Tibial nerve (tissue), 3 donors: ENCODE measurements at regions not wholly inside any gene's neighbourhood (a gene's known extent, or its start where the extent isn't known, plus 50 kb on each side); places are given as distances from the start of the nearest gene placed in this dataset.

Experiments used
- POLR2A ChIP-seq, 2 donors: fragments of 450-650 bp; IDR thresholded peaks; one replicate each; pipeline ENCODE4 v1.6.1; 2017; ENCODE audit warnings: antibody characterized with exemption in 2 of 2, mild to moderate bottlenecking in 2 of 2, moderate library complexity in 2 of 2
- TF ChIP-seq, protein P1 (sequence below), 5 experiments: fragments of 200-600 bp in 3 of 5; fragments of 450-650 bp in 2 of 5; sonication (generic) in 3 of 5; IDR thresholded peaks; one replicate each; pipeline ENCODE4 v1.5.1; 2016 to 2019; ENCODE audit warnings: antibody characterized with exemption in 5 of 5, mild to moderate bottlenecking in 3 of 5, moderate library complexity in 2 of 5

DNA sequence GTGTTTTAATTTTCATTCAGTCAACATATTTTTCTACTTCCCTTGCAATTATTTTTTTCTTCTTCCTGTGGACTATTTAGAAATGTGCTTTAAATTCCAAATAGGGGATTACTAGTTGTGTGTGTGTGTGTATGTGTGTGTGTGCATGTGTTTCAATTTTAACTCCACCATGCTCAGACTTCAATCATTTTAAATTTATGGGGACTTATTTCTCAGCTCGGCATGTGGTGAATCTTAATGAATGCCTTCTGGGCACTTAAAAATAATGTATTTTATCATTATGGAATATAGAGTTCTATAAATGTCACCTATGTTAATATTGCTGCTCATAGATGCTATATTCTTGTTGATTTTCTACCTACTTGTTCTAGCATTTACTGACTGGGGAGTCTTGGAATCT lies 465.6 kb upstream of the PRKX start:
- TF ChIP-seq, protein P1, sequence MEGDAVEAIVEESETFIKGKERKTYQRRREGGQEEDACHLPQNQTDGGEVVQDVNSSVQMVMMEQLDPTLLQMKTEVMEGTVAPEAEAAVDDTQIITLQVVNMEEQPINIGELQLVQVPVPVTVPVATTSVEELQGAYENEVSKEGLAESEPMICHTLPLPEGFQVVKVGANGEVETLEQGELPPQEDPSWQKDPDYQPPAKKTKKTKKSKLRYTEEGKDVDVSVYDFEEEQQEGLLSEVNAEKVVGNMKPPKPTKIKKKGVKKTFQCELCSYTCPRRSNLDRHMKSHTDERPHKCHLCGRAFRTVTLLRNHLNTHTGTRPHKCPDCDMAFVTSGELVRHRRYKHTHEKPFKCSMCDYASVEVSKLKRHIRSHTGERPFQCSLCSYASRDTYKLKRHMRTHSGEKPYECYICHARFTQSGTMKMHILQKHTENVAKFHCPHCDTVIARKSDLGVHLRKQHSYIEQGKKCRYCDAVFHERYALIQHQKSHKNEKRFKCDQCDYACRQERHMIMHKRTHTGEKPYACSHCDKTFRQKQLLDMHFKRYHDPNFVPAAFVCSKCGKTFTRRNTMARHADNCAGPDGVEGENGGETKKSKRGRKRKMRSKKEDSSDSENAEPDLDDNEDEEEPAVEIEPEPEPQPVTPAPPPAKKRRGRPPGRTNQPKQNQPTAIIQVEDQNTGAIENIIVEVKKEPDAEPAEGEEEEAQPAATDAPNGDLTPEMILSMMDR (IDR thresholded peaks at IDR 0.05) = no peak
- no peak for TF ChIP-seq POLR2A (IDR thresholded peaks at IDR 0.05)
